Upper lobe of right lung (tissue), 1 donor: ENCODE measurements at regions not wholly inside any gene's neighbourhood (a gene's known extent, or its start where the extent isn't known, plus 50 kb on each side); places are given as distances from the start of the nearest gene placed in this dataset.

ENCODE experiments used
- ATAC-seq: fragments of 200-7000 bp; cut with Tn5 transposase; one replicate; pipeline ENCODE4 v1.9.1; 2020; ENCODE audit warnings: mild to moderate bottlenecking, moderate library complexity
- DNase-seq: peaks from one replicate; pipeline ENCODE4 v3.0.0-alpha.2; 2020
- H3K27ac ChIP-seq: fragments of 200-600 bp; one replicate; pipeline ENCODE4 v1.8.0; 2022
- H3K27me3 ChIP-seq: fragments of 200-600 bp; one replicate; pipeline ENCODE4 v1.8.0; 2022; ENCODE audit warnings: mild to moderate bottlenecking
- H3K36me3 ChIP-seq: fragments of 200-600 bp; one replicate; pipeline ENCODE4 v1.8.0; 2022
- H3K4me1 ChIP-seq: fragments of 200-600 bp; one replicate; pipeline ENCODE4 v1.8.0; 2022
- H3K4me3 ChIP-seq: fragments of 200-600 bp; one replicate; pipeline ENCODE4 v1.8.0; 2022; ENCODE audit warnings: mild to moderate bottlenecking
- H3K9me3 ChIP-seq: fragments of 200-600 bp; one replicate; pipeline ENCODE4 v1.8.0; 2022
- CTCF ChIP-seq: fragments of 200-600 bp; IDR thresholded peaks from one replicate; pipeline ENCODE4 v1.8.0; 2022; ENCODE audit warnings: antibody characterized with exemption
- intact Hi-C: fragments of 100-400 bp; cut with DNase I; formaldehyde crosslinking; loops from one replicate; pipeline ENCODE4 v1.11.0; 2022
- donor health status: DM: no; HTN: yes; CAD: no; lungs with severe emphysema.

GRCh38 chr21:26288026-26288425 is 117.5 kb upstream of the APP start:
- ATAC-seq (no peak), DNase-seq (no peak)
- TF ChIP-seq CTCF, result no peak
- no peaks in the 10 kb centered on the region for H3K27me3 ChIP-seq
- no peaks in the 10 kb centered on the region for H3K9me3 ChIP-seq
- no peaks in the 10 kb centered on the region for H3K36me3 ChIP-seq
- intact Hi-C loops, result no loop called here
- no peaks in the 10 kb centered on the region for H3K4me1 ChIP-seq
- H3K27ac ChIP-seq, result no peak overlapping the region
- no peak overlapping the region for H3K4me3 ChIP-seq

- Histone ChIP-seq H3K4me3 (no peak overlapping the region), H3K36me3 (no peaks in the 10 kb centered on the region), H3K27me3 (no peaks in the 10 kb centered on the region), H3K4me1 (no peaks in the 10 kb centered on the region), H3K27ac (no peak overlapping the region), H3K9me3 (no peaks in the 10 kb centered on the region)
- TF ChIP-seq CTCF, result no peak
- ATAC-seq, result no peak
- intact Hi-C loops, result no loop called here
- DNase-seq, result no peak
Measured at GRCh38 chr21:26284531-26284930, 114.0 kb upstream of the APP start.

GRCh38 chr21:26282058-26282457 is 111.5 kb upstream of the APP start:
- no peak for TF ChIP-seq CTCF
- DNase-seq (no peak), ATAC-seq (no peak)
- no peaks in the 10 kb centered on the region for H3K4me1 ChIP-seq
- no peaks in the 10 kb centered on the region for H3K9me3 ChIP-seq
- intact Hi-C loops, result no loop called here
- no peaks in the 10 kb centered on the region for H3K36me3 ChIP-seq
- no peak overlapping the region for H3K27ac ChIP-seq
- no peak overlapping the region for H3K4me3 ChIP-seq
- H3K27me3 ChIP-seq, result no peaks in the 10 kb centered on the region

GRCh38 chr21:26281506-26281905 is 110.9 kb upstream of the APP start:
- Histone ChIP-seq H3K36me3 (no peaks in the 10 kb centered on the region), H3K4me1 (no peaks in the 10 kb centered on the region), H3K4me3 (no peak overlapping the region), H3K9me3 (no peaks in the 10 kb centered on the region), H3K27ac (no peak overlapping the region), H3K27me3 (no peaks in the 10 kb centered on the region)
- DNase-seq (no peak), ATAC-seq (no peak)
- intact Hi-C loops, result no loop called here
- no peak for TF ChIP-seq CTCF

- intact Hi-C loops, result no loop called here
- no peak for DNase-seq
- H3K36me3 ChIP-seq, result no peaks in the 10 kb centered on the region
- TF ChIP-seq CTCF, result no peak
- no peak for ATAC-seq
- H3K27me3 ChIP-seq, result no peaks in the 10 kb centered on the region
- H3K9me3 ChIP-seq, result no peaks in the 10 kb centered on the region
- no peaks in the 10 kb centered on the region for H3K4me1 ChIP-seq
- H3K27ac ChIP-seq, result no peak overlapping the region
- no peak overlapping the region for H3K4me3 ChIP-seq
Measured at GRCh38 chr21:26280775-26281174, 110.2 kb upstream of the APP start.

GRCh38 chr21:26280148-26280547 is 109.6 kb upstream of the APP start:
- intact Hi-C loops, result no loop called here
- ATAC-seq, result no peak
- Histone ChIP-seq H3K9me3 (peaks cover 2% of the 10 kb centered on the region), H3K4me1 (no peaks in the 10 kb centered on the region), H3K27ac (no peak overlapping the region), H3K36me3 (no peaks in the 10 kb centered on the region), H3K4me3 (no peak overlapping the region), H3K27me3 (no peaks in the 10 kb centered on the region)
- TF ChIP-seq CTCF, result no peak
- no peak for DNase-seq
